H1 (cell line): ENCODE measurements at regions not wholly inside any gene's neighbourhood (a gene's known extent, or its start where the extent isn't known, plus 50 kb on each side); places are given as distances from the start of the nearest gene placed in this dataset.

Source experiments
- CTCF ChIA-PET: fragments of 300-600 bp; sonication (Branson Sonifier 250); formaldehyde crosslinking; loops from one replicate; lab custom pipeline; 2021; ENCODE audit not compliant: partially characterized antibody; lab: Charles Lee
- POLR2A ChIA-PET: fragments of 300-600 bp; sonication (Branson Sonifier 250); formaldehyde crosslinking; loops from one replicate; lab custom pipeline; 2021; ENCODE audit warnings: inconsistent platforms; ENCODE audit not compliant: partially characterized antibody; lab: Charles Lee
- DNase-seq, 2 experiments: peaks; one replicate each; pipeline versions ENCODE4 v3.0.0 to v3.0.0-alpha.2; 2010 to 2022; ENCODE audit warnings: low spot score in 2 of 2, low read depth in 1 of 2, mixed read lengths in 1 of 2
- FAIRE-seq: peaks from 2 replicates; lab custom pipeline; 2011; peaks lifted over from hg19 to GRCh38; lab: Jason Lieb, UNC
- H2AFZ ChIP-seq: 2 replicates; pipeline ENCODE4 v1.8.1; 2012; ENCODE audit warnings: low read length, inconsistent platforms
- H2AK5ac ChIP-seq: 2 replicates; pipeline ENCODE4 v1.6.1; 2013; ENCODE audit warnings: low read depth, low read length
- H2BK120ac ChIP-seq: replicated peaks from 2 replicates; pipeline ENCODE3; 2013; ENCODE audit warnings: low read depth, low read length, inconsistent platforms
- H2BK12ac ChIP-seq: 2 replicates; pipeline ENCODE4 v1.6.1; 2013; ENCODE audit warnings: low read depth, low read length
- H2BK15ac ChIP-seq: 2 replicates; pipeline ENCODE4 v1.6.1; 2013; ENCODE audit warnings: low read length
- H2BK20ac ChIP-seq: 2 replicates; pipeline ENCODE4 v1.6.1; 2013; ENCODE audit warnings: low read length
- H2BK5ac ChIP-seq: 2 replicates; pipeline ENCODE4 v1.6.1; 2013; ENCODE audit warnings: low read depth, low read length
- H3K14ac ChIP-seq: 2 replicates; pipeline ENCODE4 v1.6.1; 2013; ENCODE audit warnings: inconsistent platforms; ENCODE audit not compliant: insufficient read length
- H3K18ac ChIP-seq: 2 replicates; pipeline ENCODE4 v1.6.1; 2013; ENCODE audit warnings: low read length; ENCODE audit errors: extremely low read depth
- H3K23ac ChIP-seq: 2 replicates; pipeline ENCODE4 v1.6.1; 2013; ENCODE audit warnings: inconsistent platforms; ENCODE audit not compliant: insufficient read length
- H3K23me2 ChIP-seq: 2 replicates; pipeline ENCODE4 v1.6.1; 2013; ENCODE audit warnings: low read depth, low read length
- H3K27ac ChIP-seq: 2 replicates; pipeline ENCODE4 v1.6.1; 2011; ENCODE audit warnings: low read depth, low read length, inconsistent platforms
- H3K27me3 ChIP-seq, 4 experiments: replicated peaks in 1 of 4; 1 replicate in 1 of 4; 2 replicates in 3 of 4; pipeline versions ENCODE4 v1.6.1 to v1.8.1; 2011 to 2013; ENCODE audit warnings: low read length in 3 of 4, mild to moderate bottlenecking in 3 of 4, inconsistent platforms in 2 of 4, mixed read lengths in 2 of 4, moderate library complexity in 1 of 4; ENCODE audit not compliant: control insufficient read depth in 3 of 4, insufficient read depth in 3 of 4; ENCODE audit errors: extremely low read depth in 1 of 4
- H3K36me3 ChIP-seq, 4 experiments: 2 replicates each; pipeline versions ENCODE4 v1.6.1 to v1.8.1; 2011 to 2013; ENCODE audit warnings: mild to moderate bottlenecking in 4 of 4, low read length in 3 of 4, moderate library complexity in 2 of 4, control low read depth in 1 of 4, inconsistent platforms in 1 of 4; ENCODE audit not compliant: insufficient read depth in 4 of 4, control insufficient read depth in 2 of 4
- H3K4ac ChIP-seq: replicated peaks from 2 replicates; pipeline ENCODE3; 2013; ENCODE audit warnings: low read length, low read depth, mixed read lengths, inconsistent platforms; ENCODE audit not compliant: insufficient read length
- H3K4me1 ChIP-seq, 4 experiments: replicated peaks in 1 of 4; 1 replicate in 1 of 4; 2 replicates in 3 of 4; pipeline versions ENCODE4 v1.6.1 to v1.8.1; 2011 to 2013; ENCODE audit warnings: low read length in 3 of 4, inconsistent platforms in 2 of 4, mixed read lengths in 1 of 4; ENCODE audit not compliant: insufficient read depth in 4 of 4, control insufficient read depth in 3 of 4
- H3K4me2 ChIP-seq, 2 experiments: 2 replicates each; pipeline versions ENCODE4 v1.6.1 to v1.8.1; 2011 to 2013; ENCODE audit warnings: low read depth in 2 of 2, low read length in 2 of 2, control low read depth in 1 of 2, inconsistent platforms in 1 of 2, mild to moderate bottlenecking in 1 of 2; ENCODE audit not compliant: insufficient read depth in 1 of 2
- H3K4me3 ChIP-seq, 4 experiments: fragments of 200-600, 300-600 bp in 1 of 4; sonication (generic), shearing (Covaris generic), sonication (Bioruptor Twin) in 1 of 4; 2 replicates each; pipeline versions ENCODE4 v1.5.1 to v1.8.1; 2011 to 2016; ENCODE audit warnings: low read length in 4 of 4, low read depth in 3 of 4, control low read depth in 2 of 4, inconsistent platforms in 2 of 4, mild to moderate bottlenecking in 2 of 4, mixed read lengths in 1 of 4, moderate library complexity in 1 of 4; ENCODE audit not compliant: insufficient read depth in 2 of 4; ENCODE audit errors: extremely low read depth in 1 of 4
- H3K56ac ChIP-seq: replicated peaks from 2 replicates; pipeline ENCODE3; 2013; ENCODE audit warnings: low read depth, mild to moderate bottlenecking, mixed read lengths, low read length, inconsistent platforms; ENCODE audit not compliant: insufficient read length
- H3K79me1 ChIP-seq: 2 replicates; pipeline ENCODE4 v1.6.1; 2013; ENCODE audit warnings: low read depth, low read length, control low read depth
- H3K79me2 ChIP-seq, 2 experiments: 2 replicates each; pipeline versions ENCODE4 v1.6.1 to v1.8.1; 2012 to 2013; ENCODE audit warnings: low read length in 2 of 2, mild to moderate bottlenecking in 2 of 2, inconsistent platforms in 1 of 2; ENCODE audit not compliant: insufficient read depth in 2 of 2, control insufficient read depth in 1 of 2
- H3K9ac ChIP-seq, 4 experiments: replicated peaks in 1 of 4; 1 replicate in 1 of 4; 2 replicates in 3 of 4; pipeline versions ENCODE4 v1.6.1 to v1.8.1; 2011 to 2013; ENCODE audit warnings: low read depth in 3 of 4, low read length in 3 of 4, control low read depth in 2 of 4, mild to moderate bottlenecking in 2 of 4, moderate library complexity in 2 of 4, inconsistent platforms in 1 of 4; ENCODE audit errors: extremely low read depth in 1 of 4
- H3K9me3 ChIP-seq, 2 experiments: 2 replicates each; pipeline versions ENCODE4 v1.6.1 to v1.8.1; 2012 to 2013; ENCODE audit warnings: mild to moderate bottlenecking in 2 of 2, moderate library complexity in 2 of 2, control low read depth in 1 of 2, inconsistent platforms in 1 of 2, low read depth in 1 of 2, low read length in 1 of 2, mixed read lengths in 1 of 2; ENCODE audit not compliant: insufficient read depth in 2 of 2
- H4K20me1 ChIP-seq, 2 experiments: replicated peaks in 1 of 2; 2 replicates each; pipeline versions ENCODE3 to v1.8.1; 2011 to 2013; ENCODE audit warnings: inconsistent platforms in 2 of 2, low read length in 2 of 2, mild to moderate bottlenecking in 1 of 2; ENCODE audit not compliant: insufficient read depth in 2 of 2, control insufficient read depth in 1 of 2
- H4K5ac ChIP-seq: 2 replicates; pipeline ENCODE4 v1.6.1; 2013; ENCODE audit warnings: low read length, low read depth, mixed read lengths, inconsistent platforms; ENCODE audit not compliant: insufficient read length
- H4K8ac ChIP-seq: 2 replicates; pipeline ENCODE4 v1.8.0; 2013; ENCODE audit warnings: mild to moderate bottlenecking, moderate library complexity, low read length, inconsistent platforms; ENCODE audit not compliant: insufficient read depth; ENCODE audit errors: extremely low read depth
- H4K91ac ChIP-seq: replicated peaks from 2 replicates; pipeline ENCODE3; 2013; ENCODE audit warnings: low read length, mixed read lengths, inconsistent platforms; ENCODE audit not compliant: insufficient read length
- BCL11A ChIP-seq, 2 experiments: IDR thresholded peaks; one replicate each; pipeline ENCODE4 v1.6.1; 2011; ENCODE audit warnings: low read depth in 2 of 2, low read length in 2 of 2, mild to moderate bottlenecking in 2 of 2
- CBX5 ChIP-seq: fragments of 300-800, 300-1000 bp; sonication (generic); IDR thresholded peaks from 2 replicates; pipeline ENCODE4 v1.7.1; 2016; ENCODE audit warnings: antibody characterized with exemption, low read length, low read depth
- SP4 ChIP-seq: IDR thresholded peaks from 2 replicates; pipeline ENCODE4 v1.6.1; 2012; ENCODE audit warnings: low read length, inconsistent platforms
- WGBS, 2 experiments: shearing (Covaris generic) in 1 of 2; methylation state at CpG; one replicate each; pipeline versions ENCODE4 v1.1.6 to v1.1.7; 2013 to 2015; ENCODE audit warnings: low lambda C conversion rate in 2 of 2, mixed read lengths in 2 of 2, inconsistent platforms in 1 of 2, low coverage in 1 of 2, missing lambda C conversion rate in 1 of 2; ENCODE audit not compliant: insufficient replicate concordance in 2 of 2, insufficient coverage in 1 of 2, insufficient read length in 1 of 2; ENCODE audit errors: extremely low coverage in 1 of 2, missing lambda C conversion rate in 1 of 2; 5-methylcytosine and 5-hydroxymethylcytosine counted together

DNA sequence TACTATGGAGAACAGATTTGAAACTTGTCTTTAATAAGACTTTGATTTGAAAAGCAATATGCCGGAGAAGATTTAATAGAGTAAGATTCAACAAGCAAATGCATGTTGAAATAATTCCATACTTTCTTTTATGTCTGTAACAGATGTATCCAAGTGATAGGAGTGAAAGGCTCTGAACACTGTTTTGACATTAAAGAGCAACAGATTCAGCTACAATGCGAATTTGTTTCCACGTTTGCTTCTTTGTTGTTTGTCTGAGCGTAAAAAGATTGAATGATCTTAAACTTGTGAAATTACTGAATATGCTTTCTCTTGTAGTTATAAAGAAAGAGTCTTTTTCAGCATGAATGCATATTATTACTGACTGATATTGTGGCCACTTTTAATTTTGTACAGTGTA, 2612.9 kb downstream of the PCDH9 start:
- no peaks in the 10 kb centered on the region for H3K36me3 ChIP-seq
- H4K20me1 ChIP-seq, result no peaks in the 10 kb centered on the region
- H3K4me2 ChIP-seq, result no peak overlapping the region
- no peak for TF ChIP-seq CBX5
- TF ChIP-seq BCL11A (IDR thresholded peaks at IDR 0.05; ENCODE audit: low read depth in 2 of 2, low read length in 2 of 2), result no peak
- TF ChIP-seq SP4, result no peak
- TF ChIP-seq, all 59 proteins: peak for 0
- H3K23ac ChIP-seq, result no peak overlapping the region
- no peak overlapping the region for H3K9ac ChIP-seq
- CTCF ChIA-PET, result no interaction called here
- H2BK15ac ChIP-seq, result no peak overlapping the region
- no peak overlapping the region for H2BK120ac ChIP-seq
- no peak overlapping the region for H2BK5ac ChIP-seq
- H2AFZ ChIP-seq, result no peak overlapping the region
- no peak overlapping the region for H2BK12ac ChIP-seq
- no peak overlapping the region for H3K4me3 ChIP-seq
- 92% methylated on average over 4 of the region's 4 CpGs; no CpG with 5 or more reads in 1 of the 2 experiments for WGBS, 2 experiments
- no peak overlapping the region for H3K18ac ChIP-seq
- no peaks in the 10 kb centered on the region for H3K23me2 ChIP-seq
- H3K4me1 ChIP-seq, result no peaks in the 10 kb centered on the region
- H2AK5ac ChIP-seq, result no peak overlapping the region
- FAIRE-seq (no peak), DNase-seq (no peak)
- no peak overlapping the region for H3K27ac ChIP-seq
- no peaks in the 10 kb centered on the region for H3K79me2 ChIP-seq
- no peak overlapping the region for H3K56ac ChIP-seq
- H4K5ac ChIP-seq, result no peak overlapping the region
- no peaks in the 10 kb centered on the region for H3K9me3 ChIP-seq
- H3K4ac ChIP-seq, result no peak overlapping the region
- H3K14ac ChIP-seq, result no peak overlapping the region
- H2BK20ac ChIP-seq, result no peak overlapping the region
- no peak overlapping the region for H4K8ac ChIP-seq
- no peaks in the 10 kb centered on the region for H3K27me3 ChIP-seq
- no peak overlapping the region for H4K91ac ChIP-seq
- H3K79me1 ChIP-seq, result no peaks in the 10 kb centered on the region
- POLR2A ChIA-PET, result no interaction called here
